GM21360 (cell line): ENCODE measurements at regions not wholly inside any gene's neighbourhood (a gene's known extent, or its start where the extent isn't known, plus 50 kb on each side); places are given as distances from the start of the nearest gene placed in this dataset.

Source experiments
- ATAC-seq: cut with Tn5 transposase; IDR thresholded peaks from one replicate; pipeline ENCODE4 v1.9.1; 2021; ENCODE audit warnings: mild to moderate bottlenecking, moderate library complexity; ENCODE audit not compliant: unreplicated experiment

DNA sequence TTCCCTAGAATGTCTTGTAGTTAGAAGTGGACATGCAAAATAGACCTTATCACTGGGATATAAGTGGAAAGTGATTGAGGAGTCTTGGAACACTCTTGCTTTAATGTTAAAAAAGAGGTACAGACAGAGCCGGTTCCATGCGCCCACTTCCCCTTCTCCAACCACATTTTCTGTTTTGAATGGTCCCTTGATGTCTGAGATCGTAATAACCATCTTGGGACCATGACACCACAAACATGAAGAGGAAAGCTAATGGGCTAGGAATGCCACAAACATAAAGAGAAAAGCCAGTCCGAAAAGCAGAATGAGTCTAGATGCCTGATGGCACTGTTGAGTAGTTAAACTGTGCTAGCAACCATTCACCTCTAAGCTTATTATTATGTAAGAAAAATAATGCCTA lies 54.8 kb upstream of the SPON1 start:
- ATAC-seq: no peak

GRCh38 chr11:13908535-13908934 lies 54.0 kb upstream of the SPON1 start:
- no peak for ATAC-seq
